Liver (tissue), 8 donors: ENCODE measurements at regions not wholly inside any gene's neighbourhood (a gene's known extent, or its start where the extent isn't known, plus 50 kb on each side); places are given as distances from the start of the nearest gene placed in this dataset.

Source experiments
- DNase-seq: peaks from one replicate; pipeline ENCODE4 v3.0.0-alpha.2; 2017; ENCODE audit warnings: low spot score
- H3K27ac ChIP-seq, 2 donors: one replicate each; pipeline ENCODE4 v1.7.0; 2013; ENCODE audit warnings: inconsistent platforms in 2 of 2, low read length in 2 of 2, control low read depth in 1 of 2, low read depth in 1 of 2, mild to moderate bottlenecking in 1 of 2
- H3K27me3 ChIP-seq, 4 donors: one replicate each; pipeline versions ENCODE4 v1.6.1 to v1.7.0; 2013; ENCODE audit warnings: low read length in 3 of 4, inconsistent platforms in 1 of 4, mild to moderate bottlenecking in 1 of 4, moderate library complexity in 1 of 4; ENCODE audit not compliant: control insufficient read depth in 4 of 4, insufficient read depth in 4 of 4
- H3K36me3 ChIP-seq, 4 donors: one replicate each; pipeline versions ENCODE4 v1.6.1 to v1.7.0; 2013; ENCODE audit warnings: low read length in 3 of 4, mild to moderate bottlenecking in 3 of 4, low read depth in 1 of 4, moderate library complexity in 1 of 4; ENCODE audit not compliant: control insufficient read depth in 4 of 4, insufficient read depth in 3 of 4
- H3K4me1 ChIP-seq, 4 donors: one replicate each; pipeline versions ENCODE4 v1.6.1 to v1.7.0; 2013; ENCODE audit warnings: low read length in 3 of 4, mild to moderate bottlenecking in 3 of 4, moderate library complexity in 1 of 4; ENCODE audit not compliant: control insufficient read depth in 4 of 4, insufficient read depth in 4 of 4
- H3K4me3 ChIP-seq, 3 donors: one replicate each; pipeline versions ENCODE4 v1.6.1 to v1.7.0; 2013; ENCODE audit warnings: low read length in 3 of 3, control low read depth in 1 of 3, low read depth in 1 of 3, mild to moderate bottlenecking in 1 of 3
- H3K9ac ChIP-seq, 2 donors: one replicate each; pipeline ENCODE4 v1.7.0; 2013; ENCODE audit warnings: low read length in 2 of 2, mild to moderate bottlenecking in 2 of 2, moderate library complexity in 2 of 2, control low read depth in 1 of 2, low read depth in 1 of 2
- H3K9me3 ChIP-seq, 4 donors: one replicate each; pipeline versions ENCODE4 v1.6.1 to v1.7.0; 2013; ENCODE audit warnings: low read length in 3 of 4; ENCODE audit not compliant: control insufficient read depth in 4 of 4
- EGR1 ChIP-seq, 2 donors: IDR thresholded peaks; 2 replicates each; pipeline ENCODE4 v1.6.1; 2016 to 2018; ENCODE audit warnings: antibody characterized with exemption in 2 of 2, low read depth in 2 of 2
- FOXA1 ChIP-seq: IDR thresholded peaks from 2 replicates; pipeline ENCODE4 v1.6.1; 2016; ENCODE audit warnings: antibody characterized with exemption
- FOXA2 ChIP-seq: IDR thresholded peaks from 2 replicates; pipeline ENCODE4 v1.6.1; 2016; ENCODE audit warnings: antibody characterized with exemption
- GABPA ChIP-seq, 2 donors: IDR thresholded peaks in 1 of 2; conservative IDR thresholded peaks in 1 of 2; 2 replicates each; pipeline ENCODE4 v1.6.1; 2016; ENCODE audit warnings: antibody characterized with exemption in 2 of 2, mild to moderate bottlenecking in 1 of 2, moderate library complexity in 1 of 2
- HNF4A ChIP-seq, 2 donors: conservative IDR thresholded peaks; 2 replicates each; pipeline ENCODE4 v1.6.1; 2016; ENCODE audit warnings: antibody characterized with exemption in 2 of 2, mild to moderate bottlenecking in 2 of 2
- HNF4G ChIP-seq: IDR thresholded peaks from 2 replicates; pipeline ENCODE4 v1.6.1; 2016; ENCODE audit warnings: antibody characterized with exemption
- JUND ChIP-seq, 2 donors: IDR thresholded peaks; 2 replicates each; pipeline ENCODE4 v1.6.1; 2016; ENCODE audit warnings: antibody characterized with exemption in 2 of 2
- NR2F2 ChIP-seq: IDR thresholded peaks from 2 replicates; pipeline ENCODE4 v1.6.1; 2016; ENCODE audit warnings: antibody characterized with exemption
- RAD21 ChIP-seq, 2 donors: IDR thresholded peaks; 2 replicates each; pipeline ENCODE4 v1.6.1; 2016; ENCODE audit warnings: antibody characterized with exemption in 2 of 2, mild to moderate bottlenecking in 2 of 2
- RXRA ChIP-seq, 2 donors: IDR thresholded peaks; 2 replicates each; pipeline ENCODE4 v1.6.1; 2017 to 2018; ENCODE audit warnings: antibody characterized with exemption in 2 of 2, mild to moderate bottlenecking in 1 of 2
- SP1 ChIP-seq: IDR thresholded peaks from 2 replicates; pipeline ENCODE4 v1.6.1; 2018; ENCODE audit warnings: antibody characterized with exemption, mild to moderate bottlenecking
- TAF1 ChIP-seq: conservative IDR thresholded peaks from 2 replicates; pipeline ENCODE4 v1.6.1; 2016; ENCODE audit warnings: antibody characterized with exemption, mild to moderate bottlenecking
- YY1 ChIP-seq: IDR thresholded peaks from 2 replicates; pipeline ENCODE4 v1.6.1; 2016; ENCODE audit warnings: antibody characterized with exemption, mild to moderate bottlenecking
- WGBS: extraction: QIAGEN DNeasy Blood & Tissue Kit; methylation state at CpG from one replicate; pipeline ENCODE4 v1.1.7; 2013; 5-methylcytosine and 5-hydroxymethylcytosine counted together
- TF ChIP-seq, protein P1 (sequence below): IDR thresholded peaks from 2 replicates; pipeline ENCODE4 v1.6.1; 2016; ENCODE audit warnings: antibody characterized with exemption
- TF ChIP-seq, protein P2 (sequence below): IDR thresholded peaks from 2 replicates; pipeline ENCODE4 v1.6.1; 2016; ENCODE audit warnings: antibody characterized with exemption, mild to moderate bottlenecking
- TF ChIP-seq, protein P3 (sequence below): IDR thresholded peaks from 2 replicates; pipeline ENCODE4 v1.6.1; 2016; ENCODE audit warnings: antibody characterized with exemption
- TF ChIP-seq, protein P4 (sequence below): IDR thresholded peaks from 2 replicates; pipeline ENCODE4 v1.6.1; 2016; ENCODE audit warnings: antibody characterized with exemption
- TF ChIP-seq, protein P5 (sequence below): fragments of 150-350 bp; IDR thresholded peaks from 2 replicates; pipeline ENCODE4 v1.5.1; 2017; ENCODE audit warnings: improper control_type of control experiment, low read depth, low read length; ENCODE audit not compliant: missing input control
- donor health status: healthy.
- donor health status: healthy.
- donor health status: healthy.
- donor health status: healthy.
- donor health status: healthy.

DNA sequence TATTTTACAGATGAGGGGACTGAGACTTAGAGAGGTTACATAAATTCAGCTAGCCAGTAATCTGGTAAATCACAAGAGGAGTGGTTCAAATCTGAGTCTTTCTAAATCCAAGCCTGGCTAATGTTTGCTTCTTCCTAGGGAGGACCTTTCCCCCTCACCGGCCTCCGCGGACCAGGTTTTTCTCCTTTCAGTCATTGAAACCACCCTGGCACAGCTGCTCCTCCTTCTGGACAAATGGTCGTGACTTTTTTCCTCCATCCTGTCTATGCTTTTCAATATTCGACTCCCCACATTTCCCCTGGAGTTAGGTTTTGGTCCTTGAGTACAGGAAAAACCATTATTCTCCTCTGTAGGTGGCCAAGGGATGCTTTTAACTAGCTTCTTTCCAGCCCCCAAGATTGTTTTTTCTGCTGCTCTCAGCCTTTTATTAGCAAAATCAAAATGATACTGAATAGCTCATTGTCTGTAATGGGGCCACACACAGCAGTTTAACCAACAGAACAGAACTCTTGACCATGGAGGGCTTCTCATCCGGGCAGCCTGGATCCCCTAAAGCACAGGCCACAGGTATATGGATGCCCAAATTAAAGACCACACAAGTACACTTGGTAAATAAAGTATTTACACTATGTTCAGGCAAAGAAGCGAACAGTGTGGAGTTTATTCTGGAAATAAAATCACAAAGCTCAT, 85.9 kb upstream of the KLHL25 start:
- Histone ChIP-seq H3K27me3 (peaks cover 0 to 3% (median 0%) of the 10 kb centered on the region in 4 donors), H3K27ac (no peak overlapping the region), H3K4me1 (no peaks in the 10 kb centered on the region), H3K36me3 (no peaks in the 10 kb centered on the region), H3K4me3 (no peak overlapping the region), H3K9me3 (no peaks in the 10 kb centered on the region), H3K9ac (no peak overlapping the region)
- TF ChIP-seq, protein P1, sequence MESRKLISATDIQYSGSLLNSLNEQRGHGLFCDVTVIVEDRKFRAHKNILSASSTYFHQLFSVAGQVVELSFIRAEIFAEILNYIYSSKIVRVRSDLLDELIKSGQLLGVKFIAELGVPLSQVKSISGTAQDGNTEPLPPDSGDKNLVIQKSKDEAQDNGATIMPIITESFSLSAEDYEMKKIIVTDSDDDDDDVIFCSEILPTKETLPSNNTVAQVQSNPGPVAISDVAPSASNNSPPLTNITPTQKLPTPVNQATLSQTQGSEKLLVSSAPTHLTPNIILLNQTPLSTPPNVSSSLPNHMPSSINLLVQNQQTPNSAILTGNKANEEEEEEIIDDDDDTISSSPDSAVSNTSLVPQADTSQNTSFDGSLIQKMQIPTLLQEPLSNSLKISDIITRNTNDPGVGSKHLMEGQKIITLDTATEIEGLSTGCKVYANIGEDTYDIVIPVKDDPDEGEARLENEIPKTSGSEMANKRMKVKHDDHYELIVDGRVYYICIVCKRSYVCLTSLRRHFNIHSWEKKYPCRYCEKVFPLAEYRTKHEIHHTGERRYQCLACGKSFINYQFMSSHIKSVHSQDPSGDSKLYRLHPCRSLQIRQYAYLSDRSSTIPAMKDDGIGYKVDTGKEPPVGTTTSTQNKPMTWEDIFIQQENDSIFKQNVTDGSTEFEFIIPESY = no peak
- TF ChIP-seq HNF4A (conservative IDR thresholded peaks at IDR 0.05) (no peak), SP1 (no peak), NR2F2 (no peak), EGR1 (IDR thresholded peaks at IDR 0.05; ENCODE audit: low read depth in 2 of 2) (no peak), GABPA (IDR thresholded peaks at IDR 0.05 in 1 of 2, conservative IDR thresholded peaks at IDR 0.05 in 1 of 2) (no peak), TAF1 (no peak), FOXA1 (no peak), HNF4G (no peak), YY1 (no peak), RXRA (IDR thresholded peaks at IDR 0.05) (no peak), FOXA2 (no peak)
- TF ChIP-seq, protein P2, sequence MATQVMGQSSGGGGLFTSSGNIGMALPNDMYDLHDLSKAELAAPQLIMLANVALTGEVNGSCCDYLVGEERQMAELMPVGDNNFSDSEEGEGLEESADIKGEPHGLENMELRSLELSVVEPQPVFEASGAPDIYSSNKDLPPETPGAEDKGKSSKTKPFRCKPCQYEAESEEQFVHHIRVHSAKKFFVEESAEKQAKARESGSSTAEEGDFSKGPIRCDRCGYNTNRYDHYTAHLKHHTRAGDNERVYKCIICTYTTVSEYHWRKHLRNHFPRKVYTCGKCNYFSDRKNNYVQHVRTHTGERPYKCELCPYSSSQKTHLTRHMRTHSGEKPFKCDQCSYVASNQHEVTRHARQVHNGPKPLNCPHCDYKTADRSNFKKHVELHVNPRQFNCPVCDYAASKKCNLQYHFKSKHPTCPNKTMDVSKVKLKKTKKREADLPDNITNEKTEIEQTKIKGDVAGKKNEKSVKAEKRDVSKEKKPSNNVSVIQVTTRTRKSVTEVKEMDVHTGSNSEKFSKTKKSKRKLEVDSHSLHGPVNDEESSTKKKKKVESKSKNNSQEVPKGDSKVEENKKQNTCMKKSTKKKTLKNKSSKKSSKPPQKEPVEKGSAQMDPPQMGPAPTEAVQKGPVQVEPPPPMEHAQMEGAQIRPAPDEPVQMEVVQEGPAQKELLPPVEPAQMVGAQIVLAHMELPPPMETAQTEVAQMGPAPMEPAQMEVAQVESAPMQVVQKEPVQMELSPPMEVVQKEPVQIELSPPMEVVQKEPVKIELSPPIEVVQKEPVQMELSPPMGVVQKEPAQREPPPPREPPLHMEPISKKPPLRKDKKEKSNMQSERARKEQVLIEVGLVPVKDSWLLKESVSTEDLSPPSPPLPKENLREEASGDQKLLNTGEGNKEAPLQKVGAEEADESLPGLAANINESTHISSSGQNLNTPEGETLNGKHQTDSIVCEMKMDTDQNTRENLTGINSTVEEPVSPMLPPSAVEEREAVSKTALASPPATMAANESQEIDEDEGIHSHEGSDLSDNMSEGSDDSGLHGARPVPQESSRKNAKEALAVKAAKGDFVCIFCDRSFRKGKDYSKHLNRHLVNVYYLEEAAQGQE = no peak
- TF ChIP-seq, protein P3, sequence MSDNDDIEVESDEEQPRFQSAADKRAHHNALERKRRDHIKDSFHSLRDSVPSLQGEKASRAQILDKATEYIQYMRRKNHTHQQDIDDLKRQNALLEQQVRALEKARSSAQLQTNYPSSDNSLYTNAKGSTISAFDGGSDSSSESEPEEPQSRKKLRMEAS = no peak
- TF ChIP-seq, protein P4, sequence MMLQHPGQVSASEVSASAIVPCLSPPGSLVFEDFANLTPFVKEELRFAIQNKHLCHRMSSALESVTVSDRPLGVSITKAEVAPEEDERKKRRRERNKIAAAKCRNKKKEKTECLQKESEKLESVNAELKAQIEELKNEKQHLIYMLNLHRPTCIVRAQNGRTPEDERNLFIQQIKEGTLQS = no peak
- 69% methylated on average over 7 of the region's 7 CpGs for WGBS
- DNase-seq = no peak

DNA sequence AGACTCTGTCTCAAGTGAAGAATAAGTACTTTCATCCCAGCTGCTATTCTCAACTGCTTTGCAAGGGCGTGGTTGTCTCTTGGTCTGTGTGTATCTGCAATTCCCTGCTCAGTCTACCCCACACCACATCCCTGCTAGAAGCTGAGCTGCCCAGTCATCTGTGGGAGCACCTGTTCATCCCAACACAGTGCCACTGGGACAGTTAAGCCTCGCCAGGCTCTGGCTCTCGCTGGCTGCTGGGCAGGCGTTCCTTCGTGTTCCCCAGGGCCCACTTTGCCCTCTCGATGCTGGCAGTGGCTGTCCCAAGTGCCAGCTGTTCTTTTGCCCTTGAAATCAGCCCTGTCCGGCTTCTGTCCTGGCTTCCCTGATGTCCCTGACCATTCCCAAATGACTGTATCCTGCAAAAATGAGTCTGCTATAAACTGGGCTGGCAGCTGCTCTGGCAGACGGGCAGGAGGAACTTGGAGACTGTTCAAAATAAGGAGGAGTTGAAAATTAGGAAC, 91.6 kb upstream of the KLHL25 start:
- Histone ChIP-seq H3K36me3 (no peaks in the 10 kb centered on the region), H3K27me3 (peaks cover 0 to 3% (median 0%) of the 10 kb centered on the region in 4 donors), H3K4me3 (no peak overlapping the region), H3K27ac (no peak overlapping the region), H3K9me3 (no peaks in the 10 kb centered on the region), H3K4me1 (no peaks in the 10 kb centered on the region), H3K9ac (no peak overlapping the region)
- no peak for DNase-seq
- 82% methylated on average over 8 of the region's 8 CpGs for WGBS
- TF ChIP-seq, protein P1 = no peak
- TF ChIP-seq RXRA (IDR thresholded peaks at IDR 0.05) (no peak), SP1 (no peak), FOXA1 (no peak), HNF4G (no peak), HNF4A (conservative IDR thresholded peaks at IDR 0.05) (no peak), JUND (IDR thresholded peaks at IDR 0.05) (no peak), RAD21 (IDR thresholded peaks at IDR 0.05) (no peak)
- TF ChIP-seq, protein P3 = no peak
- TF ChIP-seq, protein P5, sequence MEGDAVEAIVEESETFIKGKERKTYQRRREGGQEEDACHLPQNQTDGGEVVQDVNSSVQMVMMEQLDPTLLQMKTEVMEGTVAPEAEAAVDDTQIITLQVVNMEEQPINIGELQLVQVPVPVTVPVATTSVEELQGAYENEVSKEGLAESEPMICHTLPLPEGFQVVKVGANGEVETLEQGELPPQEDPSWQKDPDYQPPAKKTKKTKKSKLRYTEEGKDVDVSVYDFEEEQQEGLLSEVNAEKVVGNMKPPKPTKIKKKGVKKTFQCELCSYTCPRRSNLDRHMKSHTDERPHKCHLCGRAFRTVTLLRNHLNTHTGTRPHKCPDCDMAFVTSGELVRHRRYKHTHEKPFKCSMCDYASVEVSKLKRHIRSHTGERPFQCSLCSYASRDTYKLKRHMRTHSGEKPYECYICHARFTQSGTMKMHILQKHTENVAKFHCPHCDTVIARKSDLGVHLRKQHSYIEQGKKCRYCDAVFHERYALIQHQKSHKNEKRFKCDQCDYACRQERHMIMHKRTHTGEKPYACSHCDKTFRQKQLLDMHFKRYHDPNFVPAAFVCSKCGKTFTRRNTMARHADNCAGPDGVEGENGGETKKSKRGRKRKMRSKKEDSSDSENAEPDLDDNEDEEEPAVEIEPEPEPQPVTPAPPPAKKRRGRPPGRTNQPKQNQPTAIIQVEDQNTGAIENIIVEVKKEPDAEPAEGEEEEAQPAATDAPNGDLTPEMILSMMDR = no peak
